HUES48 (cell line): ENCODE measurements at regions not wholly inside any gene's neighbourhood (a gene's known extent, or its start where the extent isn't known, plus 50 kb on each side); places are given as distances from the start of the nearest gene placed in this dataset.

ENCODE experiments used
- H3K27ac ChIP-seq: one replicate; pipeline ENCODE4 v1.7.0; 2013; ENCODE audit warnings: low read depth, low read length, inconsistent platforms
- H3K27me3 ChIP-seq: 2 replicates; pipeline ENCODE4 v1.6.1; 2013; ENCODE audit warnings: mild to moderate bottlenecking, low read length; ENCODE audit not compliant: control insufficient read depth, insufficient read depth
- H3K36me3 ChIP-seq: 2 replicates; pipeline ENCODE4 v1.6.1; 2013; ENCODE audit warnings: low read length; ENCODE audit not compliant: control insufficient read depth, insufficient read depth
- H3K4me1 ChIP-seq: 2 replicates; pipeline ENCODE4 v1.6.1; 2013; ENCODE audit warnings: mild to moderate bottlenecking, low read length; ENCODE audit not compliant: control insufficient read depth, insufficient read depth
- H3K4me3 ChIP-seq: 2 replicates; pipeline ENCODE4 v1.5.1; 2013; ENCODE audit warnings: mild to moderate bottlenecking, low read depth, low read length
- H3K9ac ChIP-seq: 2 replicates; pipeline ENCODE4 v1.6.1; 2013; ENCODE audit warnings: mild to moderate bottlenecking, low read depth, low read length, moderate library complexity
- H3K9me3 ChIP-seq: 2 replicates; pipeline ENCODE4 v1.6.1; 2013; ENCODE audit warnings: low read length; ENCODE audit not compliant: control insufficient read depth, insufficient read depth

GRCh38 chr2:4832642-4833041, 859.5 kb upstream of the SOX11 start:
- H3K27ac ChIP-seq, result no peak overlapping the region
- H3K27me3 ChIP-seq, result no peaks in the 10 kb centered on the region
- H3K9me3 ChIP-seq, result peaks cover 4% of the 10 kb centered on the region; the same call in 1 of the 2 replicates
- no peaks in the 10 kb centered on the region for H3K36me3 ChIP-seq
- no peaks in the 10 kb centered on the region for H3K4me1 ChIP-seq
- H3K9ac ChIP-seq, result no peak overlapping the region
- no peak overlapping the region for H3K4me3 ChIP-seq

- Histone ChIP-seq H3K9ac (no peak overlapping the region), H3K4me3 (no peak overlapping the region), H3K9me3 (peaks cover 4% of the 10 kb centered on the region; the same call in 1 of the 2 replicates), H3K36me3 (no peaks in the 10 kb centered on the region), H3K27me3 (no peaks in the 10 kb centered on the region), H3K27ac (no peak overlapping the region), H3K4me1 (no peaks in the 10 kb centered on the region)
Observed at GRCh38 chr2:4838626-4839025, 853.6 kb upstream of the SOX11 start.

GRCh38 chr2:4840791-4841190, 851.4 kb upstream of the SOX11 start:
- peaks cover 4% of the 10 kb centered on the region; the same call in 1 of the 2 replicates for H3K9me3 ChIP-seq
- no peak overlapping the region for H3K9ac ChIP-seq
- no peaks in the 10 kb centered on the region for H3K4me1 ChIP-seq
- H3K27me3 ChIP-seq, result no peaks in the 10 kb centered on the region
- no peak overlapping the region for H3K27ac ChIP-seq
- no peaks in the 10 kb centered on the region for H3K36me3 ChIP-seq
- no peak overlapping the region for H3K4me3 ChIP-seq

GRCh38 chr2:4844881-4845280, 847.3 kb upstream of the SOX11 start:
- Histone ChIP-seq H3K9ac (no peak overlapping the region), H3K4me3 (no peak overlapping the region), H3K27me3 (no peaks in the 10 kb centered on the region), H3K27ac (no peak overlapping the region), H3K36me3 (no peaks in the 10 kb centered on the region), H3K4me1 (no peaks in the 10 kb centered on the region), H3K9me3 (no peaks in the 10 kb centered on the region)

GRCh38 chr2:4862031-4862430, 830.2 kb upstream of the SOX11 start:
- Histone ChIP-seq H3K27me3 (no peaks in the 10 kb centered on the region), H3K9me3 (no peaks in the 10 kb centered on the region; the same call in 1 of the 2 replicates), H3K4me1 (no peaks in the 10 kb centered on the region)

GRCh38 chr2:4866198-4866597, 826.0 kb upstream of the SOX11 start:
- H3K4me3 ChIP-seq, result no peak overlapping the region
- H3K27me3 ChIP-seq, result no peaks in the 10 kb centered on the region
- no peak overlapping the region for H3K27ac ChIP-seq
- no peak overlapping the region for H3K9ac ChIP-seq
- no peaks in the 10 kb centered on the region for H3K36me3 ChIP-seq
- H3K9me3 ChIP-seq, result no peaks in the 10 kb centered on the region
- H3K4me1 ChIP-seq, result no peaks in the 10 kb centered on the region

More at GRCh38 chr2:4862031-4862430, 830.2 kb upstream of the SOX11 start:
- Histone ChIP-seq H3K9ac (no peak overlapping the region), H3K4me3 (no peak overlapping the region), H3K36me3 (no peaks in the 10 kb centered on the region), H3K27ac (no peak overlapping the region)

GRCh38 chr2:4868466-4868865, 823.7 kb upstream of the SOX11 start:
- no peaks in the 10 kb centered on the region for H3K36me3 ChIP-seq
- no peak overlapping the region for H3K4me3 ChIP-seq
- no peak overlapping the region for H3K27ac ChIP-seq
- H3K9ac ChIP-seq, result no peak overlapping the region
- no peaks in the 10 kb centered on the region for H3K9me3 ChIP-seq
- no peaks in the 10 kb centered on the region for H3K4me1 ChIP-seq
- H3K27me3 ChIP-seq, result no peaks in the 10 kb centered on the region

- Histone ChIP-seq H3K9me3 (no peaks in the 10 kb centered on the region), H3K36me3 (no peaks in the 10 kb centered on the region), H3K4me3 (no peak overlapping the region), H3K4me1 (no peaks in the 10 kb centered on the region), H3K27me3 (no peaks in the 10 kb centered on the region), H3K9ac (no peak overlapping the region), H3K27ac (no peak overlapping the region)
Observed at GRCh38 chr2:4869154-4869553, 823.0 kb upstream of the SOX11 start.

- Histone ChIP-seq H3K9me3 (no peaks in the 10 kb centered on the region), H3K36me3 (no peaks in the 10 kb centered on the region)
Observed at GRCh38 chr2:4873364-4873763, 818.8 kb upstream of the SOX11 start.

GRCh38 chr2:4873876-4874593, 818.1 kb upstream of the SOX11 start:
- no peaks in the 10 kb centered on the region for H3K9me3 ChIP-seq
- H3K9ac ChIP-seq, result no peak overlapping the region
- no peak overlapping the region for H3K4me3 ChIP-seq
- no peak overlapping the region for H3K27ac ChIP-seq
- no peaks in the 10 kb centered on the region for H3K4me1 ChIP-seq
- H3K36me3 ChIP-seq, result no peaks in the 10 kb centered on the region
- H3K27me3 ChIP-seq, result no peaks in the 10 kb centered on the region

More at GRCh38 chr2:4873364-4873763, 818.8 kb upstream of the SOX11 start:
- Histone ChIP-seq H3K27ac (no peak overlapping the region), H3K9ac (no peak overlapping the region), H3K4me1 (no peaks in the 10 kb centered on the region), H3K4me3 (no peak overlapping the region), H3K27me3 (no peaks in the 10 kb centered on the region)

GRCh38 chr2:4882421-4882820, 809.8 kb upstream of the SOX11 start:
- no peaks in the 10 kb centered on the region for H3K27me3 ChIP-seq
- peaks cover 10% of the 10 kb centered on the region; the same call in 1 of the 2 replicates for H3K9me3 ChIP-seq
- no peaks in the 10 kb centered on the region for H3K36me3 ChIP-seq
- no peaks in the 10 kb centered on the region for H3K4me1 ChIP-seq
- no peak overlapping the region for H3K4me3 ChIP-seq
- H3K9ac ChIP-seq, result no peak overlapping the region
- no peak overlapping the region for H3K27ac ChIP-seq
